Caco-2 (cell line): ENCODE measurements at regions not wholly inside any gene's neighbourhood (a gene's known extent, or its start where the extent isn't known, plus 50 kb on each side); places are given as distances from the start of the nearest gene placed in this dataset.

Experiments
- BruUV-seq: library from RNA; stranded (reverse); fragments of 400-500 nt; replicated peaks from 2 replicates; lab custom pipeline; 2021; lab: Mats Ljungman, UMichigan
- CTCF ChIA-PET: fragments of 300-600 bp; sonication (Branson Sonifier 250); formaldehyde crosslinking; loops from one replicate; lab custom pipeline; 2022; ENCODE audit warnings: antibody characterized with exemption; lab: Charles Lee
- POLR2A ChIA-PET: fragments of 300-600 bp; sonication (Branson Sonifier 250); formaldehyde crosslinking; loops from one replicate; lab custom pipeline; 2022; ENCODE audit warnings: antibody characterized with exemption; lab: Charles Lee
- DNase-seq, 2 experiments: peaks; one replicate each; pipeline versions ENCODE4 v3.0.0 to v3.0.0-alpha.2; 2020 to 2022
- H3K27me3 ChIP-seq: replicated peaks from 2 replicates; pipeline ENCODE4 v1.6.0; 2011; ENCODE audit warnings: low read length; ENCODE audit not compliant: control insufficient read depth, insufficient read depth
- H3K36me3 ChIP-seq: 2 replicates; pipeline ENCODE4 v1.5.1; 2011; ENCODE audit warnings: low read length; ENCODE audit not compliant: control insufficient read depth, insufficient read depth
- H3K4me1 ChIP-seq: fragments of 250-450 bp; sonication (Bioruptor Pico); 2 replicates; pipeline ENCODE4 v1.5.1; 2020; ENCODE audit warnings: mild to moderate bottlenecking
- H3K4me3 ChIP-seq: 2 replicates; pipeline ENCODE4 v1.5.1; 2011; ENCODE audit warnings: low read depth, mild to moderate bottlenecking, control low read depth, low read length
- H3K9me3 ChIP-seq: fragments of 250-450 bp; sonication (Bioruptor Pico); 2 replicates; pipeline ENCODE4 v1.5.1; 2020; ENCODE audit warnings: mild to moderate bottlenecking, moderate library complexity
- H3K27ac Mint-ChIP-seq: one replicate; pipeline ENCODE4 v1.8.0; 2022; ENCODE audit warnings: mixed read lengths; ENCODE audit not compliant: unreplicated experiment
- H3K27me3 Mint-ChIP-seq: one replicate; pipeline ENCODE4 v1.8.0; 2022; ENCODE audit warnings: mixed read lengths; ENCODE audit not compliant: insufficient read depth, unreplicated experiment
- H3K36me3 Mint-ChIP-seq: one replicate; pipeline ENCODE4 v1.8.0; 2022; ENCODE audit warnings: mild to moderate bottlenecking, mixed read lengths; ENCODE audit not compliant: insufficient read depth, unreplicated experiment
- H3K4me1 Mint-ChIP-seq: one replicate; pipeline ENCODE4 v1.8.0; 2022; ENCODE audit warnings: low read depth, mixed read lengths; ENCODE audit not compliant: unreplicated experiment
- H3K4me3 Mint-ChIP-seq: one replicate; pipeline ENCODE4 v1.8.0; 2022; ENCODE audit warnings: mild to moderate bottlenecking, moderate library complexity, mixed read lengths; ENCODE audit not compliant: unreplicated experiment
- H3K9me3 Mint-ChIP-seq: one replicate; pipeline ENCODE4 v1.8.0; 2022; ENCODE audit warnings: mixed read lengths; ENCODE audit not compliant: unreplicated experiment
- CTCF ChIP-seq, 2 experiments: fragments of 200-600 bp in 1 of 2; IDR thresholded peaks; 1 replicate in 1 of 2; 2 replicates in 1 of 2; pipeline versions ENCODE4 v1.5.1 to v1.8.0; 2011 to 2022; ENCODE audit warnings: antibody characterized with exemption in 1 of 2, control low read depth in 1 of 2, inconsistent platforms in 1 of 2, low read depth in 1 of 2, low read length in 1 of 2, mild to moderate bottlenecking in 1 of 2, moderate library complexity in 1 of 2; ENCODE audit not compliant: insufficient read depth in 1 of 2, severe bottlenecking in 1 of 2, unreplicated experiment in 1 of 2
- intact Hi-C: fragments of 100-400 bp; cut with micrococcal nuclease; formaldehyde crosslinking; loops from one replicate; pipeline ENCODE4 v1.10.0; 2022; ENCODE audit not compliant: unreplicated experiment

GRCh38 chr2:19426144-19426543, 67.7 kb upstream of the OSR1 start:
- no peaks in the 10 kb centered on the region for H3K36me3 ChIP-seq
- H3K27me3 ChIP-seq: no peaks in the 10 kb centered on the region
- no peak for TF ChIP-seq CTCF (IDR thresholded peaks at IDR 0.05; ENCODE audit: insufficient read depth in 1 of 2, low read depth in 1 of 2, low read length in 1 of 2, severe bottlenecking in 1 of 2, unreplicated experiment in 1 of 2)
- H3K4me3 ChIP-seq: no peak overlapping the region
- Mint-ChIP-seq H3K9me3 (peaks cover 12% of the 10 kb centered on the region), H3K4me1 (peaks cover 6% of the 10 kb centered on the region), H3K27ac (no peak overlapping the region), H3K36me3 (no peaks in the 10 kb centered on the region), H3K27me3 (peaks cover 7% of the 10 kb centered on the region), H3K4me3 (no peak overlapping the region)
- POLR2A ChIA-PET: no interaction called here
- BruUV-seq: no TSS peak
- intact Hi-C loops: no loop called here
- no peaks in the 10 kb centered on the region for H3K4me1 ChIP-seq
- H3K9me3 ChIP-seq: no peaks in the 10 kb centered on the region
- DNase-seq: no peak
- CTCF ChIA-PET: no interaction called here

GRCh38 chr2:19425419-19425818, 67.0 kb upstream of the OSR1 start:
- Histone ChIP-seq H3K4me1 (no peaks in the 10 kb centered on the region), H3K36me3 (no peaks in the 10 kb centered on the region), H3K9me3 (no peaks in the 10 kb centered on the region), H3K27me3 (no peaks in the 10 kb centered on the region), H3K4me3 (no peak overlapping the region)
- CTCF ChIA-PET: no interaction called here
- Mint-ChIP-seq H3K36me3 (no peaks in the 10 kb centered on the region), H3K9me3 (peaks cover 12% of the 10 kb centered on the region), H3K27me3 (peaks cover 7% of the 10 kb centered on the region), H3K4me3 (no peak overlapping the region), H3K4me1 (peaks cover 6% of the 10 kb centered on the region), H3K27ac (no peak overlapping the region)
- no peak for DNase-seq
- intact Hi-C loops: no loop called here
- no TSS peak for BruUV-seq
- POLR2A ChIA-PET: no interaction called here
- no peak for TF ChIP-seq CTCF (IDR thresholded peaks at IDR 0.05; ENCODE audit: insufficient read depth in 1 of 2, low read depth in 1 of 2, low read length in 1 of 2, severe bottlenecking in 1 of 2, unreplicated experiment in 1 of 2)

- Mint-ChIP-seq H3K27ac (no peak overlapping the region), H3K36me3 (no peaks in the 10 kb centered on the region), H3K4me3 (no peak overlapping the region), H3K27me3 (peaks cover 2% of the 10 kb centered on the region), H3K4me1 (peaks cover 4% of the 10 kb centered on the region), H3K9me3 (peaks cover 10% of the 10 kb centered on the region)
- ChIA-PET CTCF (no interaction called here), POLR2A (no interaction called here)
- BruUV-seq: no TSS peak
- intact Hi-C loops: no loop called here
- H3K36me3 ChIP-seq: no peaks in the 10 kb centered on the region
- H3K27me3 ChIP-seq: no peaks in the 10 kb centered on the region
- H3K4me3 ChIP-seq: no peak overlapping the region
- TF ChIP-seq CTCF (IDR thresholded peaks at IDR 0.05; ENCODE audit: insufficient read depth in 1 of 2, low read depth in 1 of 2, low read length in 1 of 2, severe bottlenecking in 1 of 2, unreplicated experiment in 1 of 2): no peak
- no peak for DNase-seq
- H3K9me3 ChIP-seq: no peaks in the 10 kb centered on the region
- H3K4me1 ChIP-seq: no peaks in the 10 kb centered on the region
Measured at GRCh38 chr2:19419211-19419880, 60.9 kb upstream of the OSR1 start.
